ENCODE measurements at regions not wholly inside any gene's neighbourhood (a gene's known extent, or its start where the extent isn't known, plus 50 kb on each side); places are given as distances from the start of the nearest gene placed in this dataset.

- Histone ChIP-seq H3K27ac (no peak overlapping the region), H3K4me1 (ENCODE audit: low read depth) (peaks cover 13% of the 10 kb centered on the region), H3K9me3 (ENCODE audit: low read depth) (no peaks in the 10 kb centered on the region), H3K27me3 (no peaks in the 10 kb centered on the region), H3K4me3 (no peak overlapping the region), H3K36me3 (no peaks in the 10 kb centered on the region)
- DNase-seq (ENCODE audit: low read depth in 1 of 2, low spot score in 1 of 2) = no peak
- TF ChIP-seq CTCF (IDR thresholded peaks at IDR 0.05; ENCODE audit: low read depth, low read length) = no peak
Measured at GRCh38 chr15:47949815-47950214, 171.0 kb upstream of the SLC24A5 start.

GRCh38 chr15:47950447-47950846 lies 170.3 kb upstream of the SLC24A5 start:
- peaks cover 10% of the 10 kb centered on the region for H3K4me1 ChIP-seq (ENCODE audit: low read depth)
- H3K36me3 ChIP-seq = no peaks in the 10 kb centered on the region
- no peaks in the 10 kb centered on the region for H3K9me3 ChIP-seq (ENCODE audit: low read depth)
- no peak overlapping the region for H3K4me3 ChIP-seq
- no peak for TF ChIP-seq CTCF (IDR thresholded peaks at IDR 0.05; ENCODE audit: low read depth, low read length)
- no peaks in the 10 kb centered on the region for H3K27me3 ChIP-seq
- DNase-seq (ENCODE audit: low read depth in 1 of 2, low spot score in 1 of 2) = no peak
- no peak overlapping the region for H3K27ac ChIP-seq

GRCh38 chr15:47951781-47952180 lies 169.0 kb upstream of the SLC24A5 start:
- Histone ChIP-seq H3K4me1 (ENCODE audit: low read depth) (no peaks in the 10 kb centered on the region), H3K27ac (no peak overlapping the region), H3K4me3 (no peak overlapping the region), H3K27me3 (no peaks in the 10 kb centered on the region), H3K9me3 (ENCODE audit: low read depth) (no peaks in the 10 kb centered on the region), H3K36me3 (no peaks in the 10 kb centered on the region)
- TF ChIP-seq CTCF (IDR thresholded peaks at IDR 0.05; ENCODE audit: low read depth, low read length) = no peak
- DNase-seq (ENCODE audit: low read depth in 1 of 2, low spot score in 1 of 2) = no peak

GRCh38 chr15:47954196-47954595 lies 166.6 kb upstream of the SLC24A5 start:
- no peaks in the 10 kb centered on the region for H3K27me3 ChIP-seq
- TF ChIP-seq CTCF (IDR thresholded peaks at IDR 0.05; ENCODE audit: low read depth, low read length) = no peak
- H3K27ac ChIP-seq = no peak overlapping the region
- no peaks in the 10 kb centered on the region for H3K9me3 ChIP-seq (ENCODE audit: low read depth)
- H3K36me3 ChIP-seq = no peaks in the 10 kb centered on the region
- no peak for DNase-seq (ENCODE audit: low read depth in 1 of 2, low spot score in 1 of 2)
- H3K4me1 ChIP-seq (ENCODE audit: low read depth) = no peaks in the 10 kb centered on the region
- no peak overlapping the region for H3K4me3 ChIP-seq

GRCh38 chr15:47955021-47955420 lies 165.8 kb upstream of the SLC24A5 start:
- H3K27me3 ChIP-seq = no peaks in the 10 kb centered on the region
- DNase-seq (ENCODE audit: low read depth in 1 of 2, low spot score in 1 of 2) = no peak
- H3K4me1 ChIP-seq (ENCODE audit: low read depth) = no peaks in the 10 kb centered on the region
- no peaks in the 10 kb centered on the region for H3K9me3 ChIP-seq (ENCODE audit: low read depth)
- no peak overlapping the region for H3K27ac ChIP-seq
- H3K36me3 ChIP-seq = no peaks in the 10 kb centered on the region
- TF ChIP-seq CTCF (IDR thresholded peaks at IDR 0.05; ENCODE audit: low read depth, low read length) = no peak
- no peak overlapping the region for H3K4me3 ChIP-seq
